H9 (cell line): ENCODE measurements at regions not wholly inside any gene's neighbourhood (a gene's known extent, or its start where the extent isn't known, plus 50 kb on each side); places are given as distances from the start of the nearest gene placed in this dataset.

Experiments
- DNase-seq: peaks from one replicate; pipeline ENCODE4 v3.0.0-alpha.2; 2017
- H2AFZ ChIP-seq: one replicate; pipeline ENCODE4 v1.6.1; 2013; ENCODE audit warnings: mild to moderate bottlenecking, low read length, control low read depth, moderate library complexity
- H2AK5ac ChIP-seq: 2 replicates; pipeline ENCODE4 v1.6.1; 2013; ENCODE audit warnings: low read length, control low read depth, mixed read lengths; ENCODE audit not compliant: insufficient read length
- H2BK120ac ChIP-seq: one replicate; pipeline ENCODE4 v1.6.1; 2013; ENCODE audit warnings: low read depth, mild to moderate bottlenecking, low read length, control low read depth, inconsistent platforms; ENCODE audit not compliant: poor library complexity, severe bottlenecking
- H2BK12ac ChIP-seq: 2 replicates; pipeline ENCODE4 v1.6.1; 2013; ENCODE audit warnings: low read length, control low read depth, mixed read lengths, low read depth; ENCODE audit not compliant: insufficient read length
- H2BK15ac ChIP-seq: 2 replicates; pipeline ENCODE4 v1.6.1; 2013; ENCODE audit warnings: low read depth, low read length, control low read depth
- H2BK20ac ChIP-seq: one replicate; pipeline ENCODE4 v1.6.1; 2013; ENCODE audit warnings: low read depth, mild to moderate bottlenecking, low read length, control low read depth, inconsistent platforms; ENCODE audit not compliant: poor library complexity, severe bottlenecking
- H2BK5ac ChIP-seq: 2 replicates; pipeline ENCODE4 v1.6.1; 2013; ENCODE audit warnings: low read length, control low read depth, mixed read lengths; ENCODE audit not compliant: insufficient read length
- H3K14ac ChIP-seq: 2 replicates; pipeline ENCODE4 v1.6.1; 2013; ENCODE audit warnings: low read length, control low read depth; ENCODE audit not compliant: insufficient read depth
- H3K18ac ChIP-seq: 2 replicates; pipeline ENCODE4 v1.6.1; 2013; ENCODE audit warnings: low read depth, mild to moderate bottlenecking, mixed read lengths, low read length, control low read depth; ENCODE audit not compliant: insufficient read length
- H3K23ac ChIP-seq: 2 replicates; pipeline ENCODE4 v1.6.1; 2013; ENCODE audit warnings: low read length, control low read depth, mixed read lengths, low read depth; ENCODE audit not compliant: insufficient read length
- H3K23me2 ChIP-seq: 2 replicates; pipeline ENCODE4 v1.6.1; 2013; ENCODE audit warnings: low read depth, mild to moderate bottlenecking, mixed read lengths, low read length, control low read depth; ENCODE audit not compliant: insufficient read length, poor library complexity, severe bottlenecking
- H3K27ac ChIP-seq: 2 replicates; pipeline ENCODE4 v1.5.1; 2013; ENCODE audit warnings: low read length, control low read depth, mixed read lengths, low read depth; ENCODE audit not compliant: insufficient read length
- H3K27me3 ChIP-seq: 2 replicates; pipeline ENCODE4 v1.6.1; 2013; ENCODE audit warnings: low read length, control low read depth, inconsistent platforms; ENCODE audit not compliant: insufficient read depth
- H3K4ac ChIP-seq: 2 replicates; pipeline ENCODE4 v1.6.1; 2013; ENCODE audit warnings: low read depth, mild to moderate bottlenecking, control low read depth, inconsistent platforms, low read length, moderate library complexity
- H3K4me1 ChIP-seq: 2 replicates; pipeline ENCODE4 v1.6.1; 2013; ENCODE audit warnings: low read length, control low read depth, inconsistent platforms; ENCODE audit not compliant: insufficient read depth
- H3K4me2 ChIP-seq: 2 replicates; pipeline ENCODE4 v1.6.1; 2013; ENCODE audit warnings: low read length, control low read depth, mixed read lengths; ENCODE audit not compliant: insufficient read length, insufficient read depth
- H3K56ac ChIP-seq: 2 replicates; pipeline ENCODE4 v1.6.1; 2013; ENCODE audit warnings: low read depth, mild to moderate bottlenecking, mixed read lengths, low read length, control low read depth; ENCODE audit not compliant: insufficient read length
- H3K79me1 ChIP-seq: 2 replicates; pipeline ENCODE4 v1.6.1; 2013; ENCODE audit warnings: low read depth, mild to moderate bottlenecking, moderate library complexity, low read length, control low read depth, inconsistent platforms; ENCODE audit not compliant: insufficient read depth, poor library complexity, severe bottlenecking
- H3K79me2 ChIP-seq: 2 replicates; pipeline ENCODE4 v1.6.1; 2013; ENCODE audit warnings: low read length, control low read depth, inconsistent platforms; ENCODE audit not compliant: insufficient read depth
- H3K9ac ChIP-seq: 2 replicates; pipeline ENCODE4 v1.6.1; 2013; ENCODE audit warnings: low read length, control low read depth, mixed read lengths; ENCODE audit not compliant: insufficient read length; ENCODE audit errors: extremely low read depth
- H3K9me3 ChIP-seq: one replicate; pipeline ENCODE4 v1.6.1; 2013; ENCODE audit warnings: low read depth, low read length, inconsistent platforms; ENCODE audit not compliant: control insufficient read depth
- H3T11ph ChIP-seq: one replicate; pipeline ENCODE4 v1.6.1; 2013; ENCODE audit warnings: mild to moderate bottlenecking, low read length, control low read depth, inconsistent platforms
- H4K20me1 ChIP-seq: one replicate; pipeline ENCODE4 v1.6.1; 2013; ENCODE audit not compliant: control insufficient read depth, insufficient read length, insufficient read depth
- H4K5ac ChIP-seq: 2 replicates; pipeline ENCODE4 v1.6.1; 2013; ENCODE audit warnings: low read depth, mild to moderate bottlenecking, mixed read lengths, low read length, control low read depth; ENCODE audit not compliant: insufficient read length
- H4K8ac ChIP-seq: replicated peaks from 2 replicates; pipeline ENCODE4 v1.6.1; 2013; ENCODE audit warnings: low read length, control low read depth, mixed read lengths, low read depth; ENCODE audit not compliant: insufficient read length
- H4K91ac ChIP-seq: 2 replicates; pipeline ENCODE4 v1.6.1; 2013; ENCODE audit warnings: low read depth, mild to moderate bottlenecking, moderate library complexity, mixed read lengths, low read length, control low read depth; ENCODE audit not compliant: insufficient read length
- H3K27ac Mint-ChIP-seq, 3 experiments: 2 replicates in 2 of 3; 3 replicates in 1 of 3; pipeline ENCODE4 v1.8.0; 2020 to 2021; ENCODE audit warnings: mixed read lengths in 3 of 3, mild to moderate bottlenecking in 1 of 3, moderate library complexity in 1 of 3
- H3K27me3 Mint-ChIP-seq: 2 replicates; pipeline ENCODE4 v1.8.0; 2021; ENCODE audit warnings: low read depth, mild to moderate bottlenecking, moderate library complexity, mixed read lengths
- H3K36me3 Mint-ChIP-seq, 3 experiments: 2 replicates in 2 of 3; 3 replicates in 1 of 3; pipeline ENCODE4 v1.8.0; 2020 to 2021; ENCODE audit warnings: low read depth in 3 of 3, mixed read lengths in 3 of 3; ENCODE audit not compliant: insufficient read depth in 1 of 3
- H3K4me1 Mint-ChIP-seq, 2 experiments: 2 replicates each; pipeline ENCODE4 v1.8.0; 2020; ENCODE audit warnings: mixed read lengths in 2 of 2
- H3K4me3 Mint-ChIP-seq, 2 experiments: 2 replicates in 1 of 2; 3 replicates in 1 of 2; pipeline ENCODE4 v1.8.0; 2020 to 2021; ENCODE audit warnings: mild to moderate bottlenecking in 2 of 2, mixed read lengths in 2 of 2, moderate library complexity in 1 of 2
- H3K9me3 Mint-ChIP-seq, 2 experiments: 2 replicates in 1 of 2; 3 replicates in 1 of 2; pipeline ENCODE4 v1.8.0; 2020; ENCODE audit warnings: mild to moderate bottlenecking in 2 of 2, mixed read lengths in 2 of 2, moderate library complexity in 1 of 2
- WGBS: extraction: QIAGEN DNeasy Blood & Tissue Kit; methylation state at CpG from one replicate; pipeline ENCODE4 v1.1.7; 2013; ENCODE audit warnings: missing lambda C conversion rate, low lambda C conversion rate, mixed read lengths; ENCODE audit not compliant: insufficient read length; ENCODE audit errors: extremely low coverage; 5-methylcytosine and 5-hydroxymethylcytosine counted together
- TF ChIP-seq, protein P1 (sequence below): fragments of 200-600 bp; sonication (generic); conservative IDR thresholded peaks from 3 replicates; pipeline ENCODE4 v1.8.0; 2021; ENCODE audit warnings: antibody characterized with exemption, mild to moderate bottlenecking

DNA sequence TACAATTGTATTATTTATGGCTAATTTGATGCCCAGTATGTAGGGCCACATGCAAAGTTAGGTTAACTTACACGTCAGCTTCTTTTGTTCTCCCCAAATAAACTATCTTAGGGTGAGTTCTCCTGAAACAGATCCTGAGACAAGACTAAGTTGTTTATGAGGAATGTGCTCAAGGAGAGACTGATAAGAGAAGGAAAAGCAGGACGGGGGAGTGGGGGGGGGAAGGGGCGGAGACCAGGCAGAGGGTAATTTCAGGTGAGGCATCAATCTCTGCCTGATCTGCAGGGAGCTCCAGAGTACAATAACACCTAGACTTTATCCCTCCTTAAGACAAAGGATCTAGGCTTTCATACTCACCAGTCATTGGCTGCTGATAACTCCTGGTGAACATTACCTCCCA, 220.6 kb upstream of the BTBD3 start:
- Histone ChIP-seq H3K4me1 (no peaks in the 10 kb centered on the region), H3K56ac (no peak overlapping the region), H2AK5ac (no peak overlapping the region), H4K91ac (no peak overlapping the region), H3K9ac (no peak overlapping the region), H3K4me2 (no peak overlapping the region), H4K20me1 (no peaks in the 10 kb centered on the region), H3K79me2 (no peaks in the 10 kb centered on the region), H4K5ac (no peak overlapping the region), H2AFZ (no peak overlapping the region), H3K23ac (no peak overlapping the region), H4K8ac (no peak overlapping the region), H3K23me2 (no peaks in the 10 kb centered on the region), H2BK15ac (no peak overlapping the region), H3K27ac (no peak overlapping the region), H2BK20ac (no peak overlapping the region), H3T11ph (no peak overlapping the region), H2BK12ac (no peak overlapping the region), H3K14ac (no peak overlapping the region), H2BK5ac (no peak overlapping the region), H3K4ac (no peak overlapping the region), H3K9me3 (no peaks in the 10 kb centered on the region), H3K18ac (no peak overlapping the region), H3K79me1 (no peaks in the 10 kb centered on the region), H3K27me3 (no peaks in the 10 kb centered on the region), H2BK120ac (no peak overlapping the region)
- H3K36me3 Mint-ChIP-seq = peaks cover 0 to 10% (median 5%) of the 10 kb centered on the region in 3 experiments; a peak in 6 of 7 replicates
- DNase-seq = no peak
- H3K4me3 Mint-ChIP-seq = no peak overlapping the region
- H3K27ac Mint-ChIP-seq = no peak overlapping the region
- peaks cover 8 to 9% of the 10 kb centered on the region in 2 experiments; a peak in 4 of 5 replicates for H3K9me3 Mint-ChIP-seq
- peaks cover 8 to 9% of the 10 kb centered on the region in 2 experiments; a peak in 3 of 4 replicates for H3K4me1 Mint-ChIP-seq
- no CpG with 5 or more reads among the region's 3 CpGs for WGBS
- TF ChIP-seq, protein P1, sequence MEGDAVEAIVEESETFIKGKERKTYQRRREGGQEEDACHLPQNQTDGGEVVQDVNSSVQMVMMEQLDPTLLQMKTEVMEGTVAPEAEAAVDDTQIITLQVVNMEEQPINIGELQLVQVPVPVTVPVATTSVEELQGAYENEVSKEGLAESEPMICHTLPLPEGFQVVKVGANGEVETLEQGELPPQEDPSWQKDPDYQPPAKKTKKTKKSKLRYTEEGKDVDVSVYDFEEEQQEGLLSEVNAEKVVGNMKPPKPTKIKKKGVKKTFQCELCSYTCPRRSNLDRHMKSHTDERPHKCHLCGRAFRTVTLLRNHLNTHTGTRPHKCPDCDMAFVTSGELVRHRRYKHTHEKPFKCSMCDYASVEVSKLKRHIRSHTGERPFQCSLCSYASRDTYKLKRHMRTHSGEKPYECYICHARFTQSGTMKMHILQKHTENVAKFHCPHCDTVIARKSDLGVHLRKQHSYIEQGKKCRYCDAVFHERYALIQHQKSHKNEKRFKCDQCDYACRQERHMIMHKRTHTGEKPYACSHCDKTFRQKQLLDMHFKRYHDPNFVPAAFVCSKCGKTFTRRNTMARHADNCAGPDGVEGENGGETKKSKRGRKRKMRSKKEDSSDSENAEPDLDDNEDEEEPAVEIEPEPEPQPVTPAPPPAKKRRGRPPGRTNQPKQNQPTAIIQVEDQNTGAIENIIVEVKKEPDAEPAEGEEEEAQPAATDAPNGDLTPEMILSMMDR = no peak
- H3K27me3 Mint-ChIP-seq = no peaks in the 10 kb centered on the region
